ENCODE measurements at regions not wholly inside any gene's neighbourhood (a gene's known extent, or its start where the extent isn't known, plus 50 kb on each side); places are given as distances from the start of the nearest gene placed in this dataset.

DNA sequence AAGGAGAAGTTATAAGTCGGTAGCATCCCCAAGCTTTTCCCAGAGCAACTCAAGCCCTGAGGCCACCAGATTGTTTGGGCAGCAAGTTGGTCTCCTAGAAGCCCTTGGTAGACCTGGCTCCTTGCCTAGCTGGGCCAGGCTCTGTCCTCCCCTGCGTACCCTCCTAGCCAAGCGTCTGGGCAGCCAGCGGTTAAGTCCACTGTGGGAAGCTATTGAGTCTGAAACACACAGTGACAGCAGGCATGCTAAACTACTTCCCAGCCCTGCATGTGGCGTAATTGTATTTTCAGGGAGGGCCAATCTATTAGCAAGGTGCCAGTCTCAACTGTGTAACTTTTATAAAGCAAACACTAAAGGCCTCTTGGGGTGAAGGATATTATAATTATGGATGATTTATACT lies 419.1 kb upstream of the RBFOX1 start:
- TF ChIP-seq, protein P1, sequence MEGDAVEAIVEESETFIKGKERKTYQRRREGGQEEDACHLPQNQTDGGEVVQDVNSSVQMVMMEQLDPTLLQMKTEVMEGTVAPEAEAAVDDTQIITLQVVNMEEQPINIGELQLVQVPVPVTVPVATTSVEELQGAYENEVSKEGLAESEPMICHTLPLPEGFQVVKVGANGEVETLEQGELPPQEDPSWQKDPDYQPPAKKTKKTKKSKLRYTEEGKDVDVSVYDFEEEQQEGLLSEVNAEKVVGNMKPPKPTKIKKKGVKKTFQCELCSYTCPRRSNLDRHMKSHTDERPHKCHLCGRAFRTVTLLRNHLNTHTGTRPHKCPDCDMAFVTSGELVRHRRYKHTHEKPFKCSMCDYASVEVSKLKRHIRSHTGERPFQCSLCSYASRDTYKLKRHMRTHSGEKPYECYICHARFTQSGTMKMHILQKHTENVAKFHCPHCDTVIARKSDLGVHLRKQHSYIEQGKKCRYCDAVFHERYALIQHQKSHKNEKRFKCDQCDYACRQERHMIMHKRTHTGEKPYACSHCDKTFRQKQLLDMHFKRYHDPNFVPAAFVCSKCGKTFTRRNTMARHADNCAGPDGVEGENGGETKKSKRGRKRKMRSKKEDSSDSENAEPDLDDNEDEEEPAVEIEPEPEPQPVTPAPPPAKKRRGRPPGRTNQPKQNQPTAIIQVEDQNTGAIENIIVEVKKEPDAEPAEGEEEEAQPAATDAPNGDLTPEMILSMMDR (conservative IDR thresholded peaks at IDR 0.05; ENCODE audit: low read depth in 2 of 2), result no peak
- TF ChIP-seq, protein P2, sequence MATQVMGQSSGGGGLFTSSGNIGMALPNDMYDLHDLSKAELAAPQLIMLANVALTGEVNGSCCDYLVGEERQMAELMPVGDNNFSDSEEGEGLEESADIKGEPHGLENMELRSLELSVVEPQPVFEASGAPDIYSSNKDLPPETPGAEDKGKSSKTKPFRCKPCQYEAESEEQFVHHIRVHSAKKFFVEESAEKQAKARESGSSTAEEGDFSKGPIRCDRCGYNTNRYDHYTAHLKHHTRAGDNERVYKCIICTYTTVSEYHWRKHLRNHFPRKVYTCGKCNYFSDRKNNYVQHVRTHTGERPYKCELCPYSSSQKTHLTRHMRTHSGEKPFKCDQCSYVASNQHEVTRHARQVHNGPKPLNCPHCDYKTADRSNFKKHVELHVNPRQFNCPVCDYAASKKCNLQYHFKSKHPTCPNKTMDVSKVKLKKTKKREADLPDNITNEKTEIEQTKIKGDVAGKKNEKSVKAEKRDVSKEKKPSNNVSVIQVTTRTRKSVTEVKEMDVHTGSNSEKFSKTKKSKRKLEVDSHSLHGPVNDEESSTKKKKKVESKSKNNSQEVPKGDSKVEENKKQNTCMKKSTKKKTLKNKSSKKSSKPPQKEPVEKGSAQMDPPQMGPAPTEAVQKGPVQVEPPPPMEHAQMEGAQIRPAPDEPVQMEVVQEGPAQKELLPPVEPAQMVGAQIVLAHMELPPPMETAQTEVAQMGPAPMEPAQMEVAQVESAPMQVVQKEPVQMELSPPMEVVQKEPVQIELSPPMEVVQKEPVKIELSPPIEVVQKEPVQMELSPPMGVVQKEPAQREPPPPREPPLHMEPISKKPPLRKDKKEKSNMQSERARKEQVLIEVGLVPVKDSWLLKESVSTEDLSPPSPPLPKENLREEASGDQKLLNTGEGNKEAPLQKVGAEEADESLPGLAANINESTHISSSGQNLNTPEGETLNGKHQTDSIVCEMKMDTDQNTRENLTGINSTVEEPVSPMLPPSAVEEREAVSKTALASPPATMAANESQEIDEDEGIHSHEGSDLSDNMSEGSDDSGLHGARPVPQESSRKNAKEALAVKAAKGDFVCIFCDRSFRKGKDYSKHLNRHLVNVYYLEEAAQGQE (IDR thresholded peaks at IDR 0.05; ENCODE audit: unreplicated experiment), result no peak
- TF ChIP-seq POLR2AphosphoS5 (IDR thresholded peaks at IDR 0.05; ENCODE audit: low read depth) (no peak), EZH2phosphoT487 (IDR thresholded peaks at IDR 0.05; ENCODE audit: unreplicated experiment) (no peak), CREB1 (CRISPR knock-in tag; IDR thresholded peaks at IDR 0.05; ENCODE audit: low read depth) (no peak), ZNF331 (CRISPR knock-in tag; IDR thresholded peaks at IDR 0.05; ENCODE audit: low read depth) (no peak), EZH2 (IDR thresholded peaks at IDR 0.05; ENCODE audit: low read depth, unreplicated experiment) (no peak), JUNB (IDR thresholded peaks at IDR 0.05; ENCODE audit: unreplicated experiment) (no peak), NANOG (IDR thresholded peaks at IDR 0.05; ENCODE audit: borderline replicate concordance) (no peak)
- TF ChIP-seq, protein P3, sequence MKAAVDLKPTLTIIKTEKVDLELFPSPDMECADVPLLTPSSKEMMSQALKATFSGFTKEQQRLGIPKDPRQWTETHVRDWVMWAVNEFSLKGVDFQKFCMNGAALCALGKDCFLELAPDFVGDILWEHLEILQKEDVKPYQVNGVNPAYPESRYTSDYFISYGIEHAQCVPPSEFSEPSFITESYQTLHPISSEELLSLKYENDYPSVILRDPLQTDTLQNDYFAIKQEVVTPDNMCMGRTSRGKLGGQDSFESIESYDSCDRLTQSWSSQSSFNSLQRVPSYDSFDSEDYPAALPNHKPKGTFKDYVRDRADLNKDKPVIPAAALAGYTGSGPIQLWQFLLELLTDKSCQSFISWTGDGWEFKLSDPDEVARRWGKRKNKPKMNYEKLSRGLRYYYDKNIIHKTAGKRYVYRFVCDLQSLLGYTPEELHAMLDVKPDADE (IDR thresholded peaks at IDR 0.05), result no peak
- TF ChIP-seq, protein P4, sequence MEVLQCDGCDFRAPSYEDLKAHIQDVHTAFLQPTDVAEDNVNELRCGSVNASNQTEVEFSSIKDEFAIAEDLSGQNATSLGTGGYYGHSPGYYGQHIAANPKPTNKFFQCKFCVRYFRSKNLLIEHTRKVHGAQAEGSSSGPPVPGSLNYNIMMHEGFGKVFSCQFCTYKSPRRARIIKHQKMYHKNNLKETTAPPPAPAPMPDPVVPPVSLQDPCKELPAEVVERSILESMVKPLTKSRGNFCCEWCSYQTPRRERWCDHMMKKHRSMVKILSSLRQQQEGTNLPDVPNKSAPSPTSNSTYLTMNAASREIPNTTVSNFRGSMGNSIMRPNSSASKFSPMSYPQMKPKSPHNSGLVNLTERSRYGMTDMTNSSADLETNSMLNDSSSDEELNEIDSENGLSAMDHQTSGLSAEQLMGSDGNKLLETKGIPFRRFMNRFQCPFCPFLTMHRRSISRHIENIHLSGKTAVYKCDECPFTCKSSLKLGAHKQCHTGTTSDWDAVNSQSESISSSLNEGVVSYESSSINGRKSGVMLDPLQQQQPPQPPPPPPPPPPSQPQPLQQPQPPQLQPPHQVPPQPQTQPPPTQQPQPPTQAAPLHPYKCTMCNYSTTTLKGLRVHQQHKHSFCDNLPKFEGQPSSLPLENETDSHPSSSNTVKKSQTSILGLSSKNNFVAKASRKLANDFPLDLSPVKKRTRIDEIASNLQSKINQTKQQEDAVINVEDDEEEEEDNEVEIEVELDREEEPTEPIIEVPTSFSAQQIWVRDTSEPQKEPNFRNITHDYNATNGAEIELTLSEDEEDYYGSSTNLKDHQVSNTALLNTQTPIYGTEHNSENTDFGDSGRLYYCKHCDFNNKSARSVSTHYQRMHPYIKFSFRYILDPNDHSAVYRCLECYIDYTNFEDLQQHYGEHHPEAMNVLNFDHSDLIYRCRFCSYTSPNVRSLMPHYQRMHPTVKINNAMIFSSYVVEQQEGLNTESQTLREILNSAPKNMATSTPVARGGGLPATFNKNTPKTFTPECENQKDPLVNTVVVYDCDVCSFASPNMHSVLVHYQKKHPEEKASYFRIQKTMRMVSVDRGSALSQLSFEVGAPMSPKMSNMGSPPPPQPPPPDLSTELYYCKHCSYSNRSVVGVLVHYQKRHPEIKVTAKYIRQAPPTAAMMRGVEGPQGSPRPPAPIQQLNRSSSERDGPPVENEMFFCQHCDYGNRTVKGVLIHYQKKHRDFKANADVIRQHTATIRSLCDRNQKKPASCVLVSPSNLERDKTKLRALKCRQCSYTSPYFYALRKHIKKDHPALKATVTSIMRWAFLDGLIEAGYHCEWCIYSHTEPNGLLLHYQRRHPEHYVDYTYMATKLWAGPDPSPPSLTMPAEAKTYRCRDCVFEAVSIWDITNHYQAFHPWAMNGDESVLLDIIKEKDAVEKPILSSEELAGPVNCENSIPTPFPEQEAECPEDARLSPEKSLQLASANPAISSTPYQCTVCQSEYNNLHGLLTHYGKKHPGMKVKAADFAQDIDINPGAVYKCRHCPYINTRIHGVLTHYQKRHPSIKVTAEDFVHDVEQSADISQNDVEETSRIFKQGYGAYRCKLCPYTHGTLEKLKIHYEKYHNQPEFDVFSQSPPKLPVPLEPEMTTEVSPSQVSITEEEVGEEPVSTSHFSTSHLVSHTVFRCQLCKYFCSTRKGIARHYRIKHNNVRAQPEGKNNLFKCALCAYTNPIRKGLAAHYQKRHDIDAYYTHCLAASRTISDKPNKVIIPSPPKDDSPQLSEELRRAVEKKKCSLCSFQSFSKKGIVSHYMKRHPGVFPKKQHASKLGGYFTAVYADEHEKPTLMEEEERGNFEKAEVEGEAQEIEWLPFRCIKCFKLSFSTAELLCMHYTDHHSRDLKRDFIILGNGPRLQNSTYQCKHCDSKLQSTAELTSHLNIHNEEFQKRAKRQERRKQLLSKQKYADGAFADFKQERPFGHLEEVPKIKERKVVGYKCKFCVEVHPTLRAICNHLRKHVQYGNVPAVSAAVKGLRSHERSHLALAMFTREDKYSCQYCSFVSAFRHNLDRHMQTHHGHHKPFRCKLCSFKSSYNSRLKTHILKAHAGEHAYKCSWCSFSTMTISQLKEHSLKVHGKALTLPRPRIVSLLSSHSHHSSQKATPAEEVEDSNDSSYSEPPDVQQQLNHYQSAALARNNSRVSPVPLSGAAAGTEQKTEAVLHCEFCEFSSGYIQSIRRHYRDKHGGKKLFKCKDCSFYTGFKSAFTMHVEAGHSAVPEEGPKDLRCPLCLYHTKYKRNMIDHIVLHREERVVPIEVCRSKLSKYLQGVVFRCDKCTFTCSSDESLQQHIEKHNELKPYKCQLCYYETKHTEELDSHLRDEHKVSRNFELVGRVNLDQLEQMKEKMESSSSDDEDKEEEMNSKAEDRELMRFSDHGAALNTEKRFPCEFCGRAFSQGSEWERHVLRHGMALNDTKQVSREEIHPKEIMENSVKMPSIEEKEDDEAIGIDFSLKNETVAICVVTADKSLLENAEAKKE (CRISPR knock-in tag; IDR thresholded peaks at IDR 0.05), result no peak
